CD14-positive monocyte (primary cell): ENCODE measurements at regions not wholly inside any gene's neighbourhood (a gene's known extent, or its start where the extent isn't known, plus 50 kb on each side); places are given as distances from the start of the nearest gene placed in this dataset.
A peak's percentile ranks its signal among the peaks of the same experiment; 100 is the strongest.

Experiments used
- DNase-seq, 3 donors: peaks; one replicate each; pipeline ENCODE4 v3.0.0-alpha.2; 2011 to 2022
- H2AFZ ChIP-seq: 2 replicates; pipeline ENCODE4 v1.6.0; 2012; ENCODE audit warnings: mild to moderate bottlenecking, low read depth, low read length, inconsistent platforms; ENCODE audit not compliant: insufficient read depth, poor library complexity, severe bottlenecking
- H3K27ac ChIP-seq, 2 donors: 1 replicate in 1 of 2; 2 replicates in 1 of 2; pipeline ENCODE4 v1.5.1; 2012 to 2013; ENCODE audit warnings: low read length in 2 of 2, control low read depth in 1 of 2, inconsistent platforms in 1 of 2, low read depth in 1 of 2, mild to moderate bottlenecking in 1 of 2
- H3K27me3 ChIP-seq, 2 donors: one replicate each; pipeline versions ENCODE4 v1.6.0 to v1.6.1; 2011 to 2013; ENCODE audit warnings: low read length in 2 of 2; ENCODE audit not compliant: control insufficient read depth in 2 of 2, insufficient read depth in 2 of 2
- H3K36me3 ChIP-seq, 2 donors: replicated peaks in 1 of 2; 1 replicate in 1 of 2; 2 replicates in 1 of 2; pipeline versions ENCODE4 v1.5.1 to v1.6.1; 2012 to 2013; ENCODE audit warnings: low read length in 2 of 2, control low read depth in 1 of 2, inconsistent platforms in 1 of 2, mild to moderate bottlenecking in 1 of 2; ENCODE audit not compliant: insufficient read depth in 2 of 2, control insufficient read depth in 1 of 2
- H3K4me1 ChIP-seq, 2 donors: 1 replicate in 1 of 2; 2 replicates in 1 of 2; pipeline versions ENCODE4 v1.5.1 to v1.6.1; 2012 to 2013; ENCODE audit warnings: low read length in 2 of 2, control low read depth in 1 of 2, inconsistent platforms in 1 of 2, mild to moderate bottlenecking in 1 of 2, moderate library complexity in 1 of 2; ENCODE audit not compliant: insufficient read depth in 2 of 2, control insufficient read depth in 1 of 2
- H3K4me2 ChIP-seq: replicated peaks from 2 replicates; pipeline ENCODE3; 2012; ENCODE audit warnings: low read length, moderate library complexity, mild to moderate bottlenecking; ENCODE audit not compliant: poor library complexity, severe bottlenecking; ENCODE audit errors: extremely low read depth
- H3K4me3 ChIP-seq, 3 experiments: fragments of 200-600 bp in 1 of 3; sonication (generic) in 1 of 3; replicated peaks in 1 of 3; 1 replicate in 2 of 3; 2 replicates in 1 of 3; pipeline ENCODE4 v1.5.1; 2011 to 2013; ENCODE audit warnings: low read length in 3 of 3, mild to moderate bottlenecking in 3 of 3, control low read depth in 2 of 3, low read depth in 2 of 3, inconsistent platforms in 1 of 3, moderate library complexity in 1 of 3
- H3K79me2 ChIP-seq: 2 replicates; pipeline ENCODE4 v1.6.0; 2012; ENCODE audit warnings: mild to moderate bottlenecking, control low read depth, inconsistent platforms, low read length, moderate library complexity; ENCODE audit not compliant: insufficient read depth
- H3K9ac ChIP-seq: 2 replicates; pipeline ENCODE4 v1.6.0; 2017; ENCODE audit warnings: low read length, mild to moderate bottlenecking; ENCODE audit not compliant: insufficient read depth, poor library complexity, severe bottlenecking
- H3K9me3 ChIP-seq, 2 donors: replicated peaks in 1 of 2; 1 replicate in 1 of 2; 2 replicates in 1 of 2; pipeline versions ENCODE4 v1.5.1 to v1.6.1; 2012 to 2013; ENCODE audit warnings: low read length in 2 of 2, control low read depth in 1 of 2; ENCODE audit not compliant: control insufficient read depth in 1 of 2, insufficient read depth in 1 of 2
- H4K20me1 ChIP-seq: 2 replicates; pipeline ENCODE4 v1.6.0; 2012; ENCODE audit warnings: mild to moderate bottlenecking, low read length, control low read depth, moderate library complexity; ENCODE audit not compliant: insufficient read depth
- H3K27ac Mint-ChIP-seq, 7 donors: one replicate each; pipeline ENCODE4 v1.8.0; 2020; ENCODE audit warnings: mild to moderate bottlenecking in 7 of 7, mixed read lengths in 7 of 7, moderate library complexity in 6 of 7, inconsistent platforms in 2 of 7
- H3K27me3 Mint-ChIP-seq, 3 donors: one replicate each; pipeline ENCODE4 v1.8.0; 2021 to 2022; ENCODE audit warnings: low read depth in 3 of 3, mild to moderate bottlenecking in 3 of 3, mixed read lengths in 3 of 3, moderate library complexity in 3 of 3, inconsistent platforms in 1 of 3
- H3K36me3 Mint-ChIP-seq, 2 donors: one replicate each; pipeline ENCODE4 v1.8.0; 2020; ENCODE audit warnings: mixed read lengths in 2 of 2, inconsistent platforms in 1 of 2, mild to moderate bottlenecking in 1 of 2
- H3K4me1 Mint-ChIP-seq: one replicate; pipeline ENCODE4 v1.8.0; 2020; ENCODE audit warnings: mild to moderate bottlenecking, mixed read lengths
- H3K4me3 Mint-ChIP-seq, 2 donors: one replicate each; pipeline ENCODE4 v1.8.0; 2020; ENCODE audit warnings: mild to moderate bottlenecking in 2 of 2, mixed read lengths in 2 of 2, moderate library complexity in 1 of 2
- H3K9me3 Mint-ChIP-seq, 7 donors: one replicate each; pipeline ENCODE4 v1.8.0; 2020 to 2022; ENCODE audit warnings: mixed read lengths in 7 of 7, mild to moderate bottlenecking in 6 of 7, moderate library complexity in 6 of 7, inconsistent platforms in 2 of 7
- CTCF ChIP-seq: fragments of 200-600 bp; IDR thresholded peaks from one replicate; pipeline ENCODE4 v1.8.0; 2022; ENCODE audit warnings: antibody characterized with exemption, mild to moderate bottlenecking
- WGBS: methylation state at CpG from one replicate; pipeline ENCODE4 v1.1.5; 2013; ENCODE audit warnings: missing lambda C conversion rate; ENCODE audit not compliant: insufficient coverage; 5-methylcytosine and 5-hydroxymethylcytosine counted together
- intact Hi-C, 2 donors: fragments of 100-400 bp; cut with micrococcal nuclease; formaldehyde crosslinking; loops; one replicate each; pipeline versions ENCODE4 v1.15.0 to v1.15.1; 2023

- no peak overlapping the region for H3K27ac Mint-ChIP-seq
- Histone ChIP-seq H3K27me3 (no peaks in the 10 kb centered on the region), H3K9me3 (peaks cover 14 to 22% of the 10 kb centered on the region in 2 donors), H3K36me3 (no peaks in the 10 kb centered on the region), H3K9ac (no peak overlapping the region), H3K4me3 (no peak overlapping the region), H2AFZ (no peak overlapping the region), H3K27ac (no peak overlapping the region), H4K20me1 (no peaks in the 10 kb centered on the region), H3K79me2 (no peaks in the 10 kb centered on the region), H3K4me1 (peaks cover 38 to 39% of the 10 kb centered on the region in 2 donors), H3K4me2 (no peak overlapping the region)
- WGBS, result no CpG with 5 or more reads among the region's 3 CpGs
- peaks cover 0 to 11% (median 0%) of the 10 kb centered on the region in 3 donors for H3K27me3 Mint-ChIP-seq
- H3K9me3 Mint-ChIP-seq, result peaks cover 22 to 34% (median 30%) of the 10 kb centered on the region in 7 donors
- intact Hi-C loops, result no loop called here
- peaks cover 42% of the 10 kb centered on the region for H3K4me1 Mint-ChIP-seq
- H3K36me3 Mint-ChIP-seq, result peaks cover 6 to 18% of the 10 kb centered on the region in 2 donors
- no peak overlapping the region for H3K4me3 Mint-ChIP-seq
- TF ChIP-seq CTCF, result no peak
- peak in 1 of 3 donors; percentile 23 for DNase-seq
Observed at GRCh38 chr12:116397148-116397547, 119.7 kb upstream of the MED13L start.

- intact Hi-C loops, result no loop called here
- Histone ChIP-seq H3K27ac (no peak overlapping the region), H3K4me1 (peaks cover 35 to 39% of the 10 kb centered on the region in 2 donors), H3K79me2 (no peaks in the 10 kb centered on the region), H3K9ac (no peak overlapping the region), H3K4me3 (no peak overlapping the region), H3K36me3 (no peaks in the 10 kb centered on the region), H4K20me1 (no peaks in the 10 kb centered on the region), H2AFZ (no peak overlapping the region), H3K4me2 (no peak overlapping the region), H3K9me3 (peaks cover 24 to 32% of the 10 kb centered on the region in 2 donors), H3K27me3 (no peaks in the 10 kb centered on the region)
- peaks cover 0 to 13% (median 0%) of the 10 kb centered on the region in 3 donors for H3K27me3 Mint-ChIP-seq
- TF ChIP-seq CTCF, result no peak
- peaks cover 10 to 24% of the 10 kb centered on the region in 2 donors for H3K36me3 Mint-ChIP-seq
- no peak for DNase-seq
- H3K4me1 Mint-ChIP-seq, result peaks cover 42% of the 10 kb centered on the region
- H3K4me3 Mint-ChIP-seq, result no peak overlapping the region
- H3K27ac Mint-ChIP-seq, result no peak overlapping the region
- H3K9me3 Mint-ChIP-seq, result peaks cover 31 to 42% (median 40%) of the 10 kb centered on the region in 7 donors
Observed at GRCh38 chr12:116398193-116398592, 120.7 kb upstream of the MED13L start.
